Upper lobe of left lung (tissue), 4 donors: ENCODE measurements at regions not wholly inside any gene's neighbourhood (a gene's known extent, or its start where the extent isn't known, plus 50 kb on each side); places are given as distances from the start of the nearest gene placed in this dataset.

Experiments
- CTCF ChIP-seq, 6 experiments: fragments of 450-650 bp in 4 of 6; fragments of 200-600 bp in 2 of 6; sonication (generic) in 2 of 6; IDR thresholded peaks; one replicate each; pipeline ENCODE4 v1.5.1; 2016 to 2019; ENCODE audit warnings: antibody characterized with exemption in 6 of 6
- EP300 ChIP-seq, 4 donors: sonication (generic); formaldehyde crosslinking; IDR thresholded peaks; one replicate each; pipeline ENCODE4 v1.5.1; 2017; ENCODE audit warnings: antibody characterized with exemption in 4 of 4, control low read depth in 2 of 4
- POLR2A ChIP-seq, 4 donors: fragments of 450-650 bp; IDR thresholded peaks; one replicate each; pipeline ENCODE4 v1.5.1; 2016 to 2017; ENCODE audit warnings: antibody characterized with exemption in 4 of 4, mild to moderate bottlenecking in 2 of 4

- TF ChIP-seq EP300 (IDR thresholded peaks at IDR 0.05) (no peak), CTCF (IDR thresholded peaks at IDR 0.05) (no peak), POLR2A (IDR thresholded peaks at IDR 0.05) (no peak)
Observed at GRCh38 chr1:37420456-37420855, 53.9 kb upstream of the ZC3H12A start.
